ENCODE measurements at regions not wholly inside any gene's neighbourhood (a gene's known extent, or its start where the extent isn't known, plus 50 kb on each side); places are given as distances from the start of the nearest gene placed in this dataset.

DNA sequence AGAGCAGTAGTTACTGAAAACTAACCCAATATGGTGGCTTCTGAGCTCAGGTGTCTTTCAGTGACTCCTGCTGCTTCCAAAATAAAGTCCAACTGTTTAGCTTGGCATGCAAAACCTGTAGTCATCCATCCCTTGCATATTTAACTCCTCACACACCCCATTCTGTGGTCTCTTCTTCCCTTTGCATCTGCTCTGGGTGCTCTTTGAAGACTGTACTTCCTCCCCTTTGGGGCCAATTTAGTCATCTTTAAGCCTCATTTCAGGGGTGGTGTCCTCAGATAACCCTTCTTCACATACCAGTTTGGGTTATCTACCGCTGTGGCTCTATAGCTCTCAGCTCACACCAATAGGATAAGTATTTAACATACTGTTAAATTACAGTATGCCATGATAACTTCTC, 209.9 kb upstream of the DMRT1 start:
- no peak for DNase-seq

DNA sequence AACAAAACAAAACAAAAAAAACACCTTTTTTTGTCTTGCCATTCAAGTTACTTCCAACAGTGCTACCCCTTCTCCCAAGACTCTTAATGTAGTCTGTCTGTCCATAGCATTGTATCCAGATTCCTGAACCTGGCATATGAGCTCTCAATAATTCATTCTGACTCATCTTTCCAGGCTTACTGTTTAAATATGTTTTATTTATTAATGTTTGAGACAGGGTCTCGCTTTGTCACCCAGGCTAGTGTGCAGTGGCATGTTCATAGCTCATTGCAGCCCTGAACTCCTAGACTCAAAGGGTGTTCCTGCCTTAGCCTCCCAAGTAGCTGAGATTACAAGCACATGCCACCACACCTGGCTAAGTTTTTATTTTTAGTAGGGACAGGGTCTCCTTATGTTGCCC, 208.0 kb upstream of the DMRT1 start:
- no peak for DNase-seq

DNA sequence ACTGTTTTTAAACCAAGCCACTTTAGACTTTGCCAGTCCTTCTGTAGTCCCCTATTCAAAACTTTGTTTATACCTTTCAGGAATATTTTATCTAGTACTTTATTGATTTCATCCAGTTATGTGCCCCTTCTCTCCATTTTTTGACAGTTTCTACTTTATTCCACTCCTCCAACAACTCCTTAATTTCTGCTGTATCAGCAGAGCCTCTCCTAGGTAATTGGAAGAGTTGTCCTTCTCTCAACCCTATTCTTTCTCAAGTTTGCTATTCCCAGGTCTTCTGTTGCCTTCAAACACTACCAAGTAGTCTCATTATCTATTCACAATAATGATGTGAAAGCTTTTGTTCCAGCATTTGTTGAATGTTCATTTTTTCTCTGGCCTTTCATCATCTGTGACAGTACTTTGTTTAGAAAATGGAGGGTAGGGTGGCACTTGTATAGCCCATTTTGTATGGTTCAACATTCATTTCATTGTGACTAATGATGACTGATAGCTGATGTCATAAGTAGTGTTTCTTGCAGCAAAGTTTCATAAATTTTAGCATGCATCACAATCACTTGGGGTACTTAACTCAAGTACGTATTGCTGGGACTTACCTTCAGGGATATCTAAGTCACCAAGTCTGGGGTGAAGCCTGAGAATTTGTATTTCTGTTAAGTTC, 204.4 kb upstream of the DMRT1 start:
- DNase-seq = no peak

DNA sequence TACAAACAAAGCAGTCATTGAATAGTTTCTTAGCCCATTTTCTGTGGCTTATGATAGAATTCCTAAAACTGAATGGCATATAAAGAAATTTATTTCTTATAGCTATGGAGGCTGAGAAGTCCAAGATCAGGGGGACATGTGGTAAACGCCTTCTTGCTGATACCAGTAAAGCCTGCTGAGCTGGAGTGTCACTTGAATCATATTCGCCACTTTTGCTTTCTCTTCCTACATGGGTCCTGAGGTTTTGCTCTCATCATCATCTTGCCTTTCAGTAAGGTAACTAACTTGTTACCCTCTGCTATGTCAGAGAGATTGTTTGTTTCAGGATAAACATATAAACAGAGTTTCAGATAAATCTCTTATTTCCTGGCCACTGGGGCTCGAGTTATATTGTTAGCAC, 203.3 kb upstream of the DMRT1 start:
- no peak for DNase-seq

DNA sequence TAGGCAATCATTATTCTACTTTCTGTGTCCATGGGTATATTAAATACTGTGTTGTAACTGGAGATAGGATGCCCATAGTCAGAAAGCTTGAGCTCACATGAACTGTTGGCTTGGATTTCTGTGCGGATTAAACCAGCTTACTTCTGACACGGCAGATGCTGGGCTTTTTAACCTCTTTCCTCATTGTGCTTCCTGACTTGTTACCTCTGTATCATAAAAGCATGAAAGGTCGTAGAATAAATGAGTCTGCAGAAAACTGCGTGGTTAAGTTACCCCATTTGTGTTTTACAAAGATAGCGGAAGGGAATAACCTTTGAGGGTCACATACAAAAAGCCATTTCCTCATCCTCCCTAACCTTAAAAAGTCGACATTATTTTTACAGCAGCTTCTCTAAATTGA, 199.5 kb upstream of the DMRT1 start:
- no peak for DNase-seq

DNA sequence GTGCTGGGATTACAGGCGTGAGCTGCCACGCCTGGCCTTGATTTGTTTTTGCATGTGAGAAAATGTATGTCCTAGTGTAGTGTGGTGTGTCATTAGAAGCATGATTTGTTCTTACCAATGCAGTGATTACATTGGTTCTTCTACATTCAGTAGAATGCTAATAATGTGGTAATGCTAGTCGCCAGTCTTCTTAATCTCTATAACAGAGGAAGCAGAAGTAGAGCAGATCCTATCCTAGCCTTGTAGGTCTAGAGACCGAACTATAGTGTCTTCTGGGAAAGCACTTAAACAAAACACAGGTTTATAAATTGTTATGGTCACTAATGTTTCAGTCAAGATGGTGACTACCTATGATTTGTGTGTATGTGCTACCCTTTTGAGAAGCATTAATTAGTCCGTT, 197.5 kb upstream of the DMRT1 start:
- no peak for DNase-seq

DNA sequence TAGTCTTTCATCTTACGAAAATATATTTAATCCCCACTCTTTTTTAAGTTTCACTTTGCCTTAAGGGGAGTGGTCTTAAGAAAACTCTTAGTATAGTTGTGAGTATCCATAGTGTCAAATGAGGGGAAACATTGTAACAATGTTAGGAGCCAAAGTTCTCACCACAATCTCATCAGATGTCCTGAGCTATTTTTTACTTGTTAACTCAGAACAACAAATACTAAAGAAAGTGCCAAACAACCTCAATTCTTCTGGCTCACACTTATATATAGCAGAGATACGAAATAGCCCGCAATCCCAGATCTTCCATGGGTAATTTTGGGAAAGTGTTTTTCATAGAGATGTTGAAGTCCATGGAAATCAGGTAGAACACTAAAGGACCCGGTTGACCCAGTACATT, 194.0 kb upstream of the DMRT1 start:
- no peak for DNase-seq

DNA sequence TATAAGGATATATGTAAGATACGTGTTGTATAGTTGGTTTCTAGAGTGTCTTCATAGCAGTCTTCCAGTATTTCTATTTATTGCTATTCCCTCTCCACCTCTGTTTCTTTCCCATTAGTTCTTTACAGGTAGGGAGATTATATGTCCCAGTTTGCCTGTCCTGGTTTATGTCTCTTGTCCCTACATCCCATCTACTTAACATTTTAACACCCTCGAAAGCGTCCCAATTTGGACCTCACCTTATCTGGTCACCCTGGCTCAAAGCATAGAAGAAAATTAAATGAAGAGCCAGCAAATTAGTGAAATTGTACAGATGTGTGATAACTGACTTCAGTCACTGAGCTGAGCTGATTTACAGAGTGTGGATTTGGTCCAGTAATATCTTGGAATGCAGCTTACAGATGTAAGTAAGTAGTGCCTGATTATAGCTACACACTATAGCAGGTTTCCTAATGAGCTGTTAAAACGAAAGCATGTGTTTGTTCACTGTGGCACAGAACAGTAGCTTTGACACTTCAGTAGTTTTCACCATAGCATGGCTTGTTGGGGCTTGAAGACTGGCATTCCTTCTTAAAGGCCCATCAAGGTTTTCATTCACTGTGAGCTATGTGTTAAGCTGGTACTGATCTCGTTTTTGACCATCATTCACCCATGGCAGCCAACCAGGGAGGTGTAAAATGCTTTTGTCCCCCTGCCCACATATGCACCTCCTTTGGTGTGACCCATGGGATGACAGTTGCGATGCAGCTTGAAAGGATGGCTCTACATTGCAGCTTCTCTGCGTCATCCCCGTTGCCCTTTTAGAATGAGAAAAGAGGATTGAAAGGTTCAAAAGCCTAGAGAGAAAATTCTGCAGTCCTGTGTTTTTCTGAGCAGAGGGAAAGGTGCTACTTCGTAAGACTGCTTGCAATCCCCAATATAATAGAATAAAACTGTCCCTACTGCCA, 192.1 kb upstream of the DMRT1 start:
- DNase-seq = no peak

DNA sequence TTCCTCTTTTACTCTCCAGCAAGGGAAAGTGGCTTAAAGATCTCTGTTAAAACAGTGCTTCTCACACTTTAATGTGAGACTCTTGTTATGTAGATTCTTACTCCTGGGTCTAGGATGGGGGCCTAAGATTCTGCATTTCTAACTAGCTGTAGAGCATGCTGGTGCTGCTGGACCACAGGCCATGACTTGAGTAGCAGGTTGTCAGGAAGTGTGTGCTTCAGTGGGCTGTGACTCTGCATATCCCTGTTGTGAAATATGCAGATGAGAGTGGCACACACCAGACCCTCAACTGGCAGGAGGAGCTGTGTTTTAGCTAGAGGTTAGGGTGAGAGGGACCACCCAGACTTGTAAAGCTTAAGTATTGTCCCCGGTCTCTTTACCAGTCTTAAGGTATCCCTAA, 191.1 kb upstream of the DMRT1 start:
- no peak for DNase-seq

DNA sequence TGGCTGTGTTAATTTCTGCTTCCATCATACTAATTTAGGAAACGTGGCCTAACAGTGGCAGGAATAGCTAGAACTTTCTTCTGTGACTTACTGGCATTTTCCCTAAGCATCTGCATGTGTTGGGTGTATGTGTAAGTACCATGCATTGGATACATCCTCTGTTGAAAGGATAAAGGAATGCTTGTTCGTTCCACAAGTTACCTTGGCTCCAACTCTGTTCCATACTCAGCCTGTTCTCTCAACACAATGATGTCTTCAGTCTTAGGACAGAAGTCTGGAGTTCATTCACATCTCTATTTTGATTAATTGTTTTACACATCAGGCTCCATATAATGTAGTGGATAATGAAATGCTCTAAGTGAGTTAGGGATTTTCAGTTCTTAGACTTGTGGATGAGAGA, 190.1 kb upstream of the DMRT1 start:
- DNase-seq = no peak

DNA sequence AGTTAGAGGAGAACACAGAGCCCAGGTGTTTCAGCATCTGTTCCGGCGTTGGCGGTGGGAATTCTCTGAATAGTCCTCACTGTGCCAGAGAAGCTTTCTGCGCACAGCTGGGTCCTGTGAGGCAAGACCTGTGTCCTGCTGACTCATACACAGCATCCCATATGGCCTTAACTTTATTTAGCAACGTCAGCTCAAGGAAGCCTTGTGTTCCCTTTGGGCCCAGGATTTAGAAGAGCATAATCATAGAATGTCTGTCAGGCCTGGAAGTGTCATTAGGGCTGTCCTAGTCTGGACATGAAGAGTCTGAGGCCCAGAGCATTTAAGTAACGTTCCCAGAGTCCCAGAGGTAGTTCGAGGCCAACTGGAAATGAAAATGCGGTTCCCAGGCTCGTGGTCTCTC, 188.6 kb upstream of the DMRT1 start:
- DNase-seq = no peak

DNA sequence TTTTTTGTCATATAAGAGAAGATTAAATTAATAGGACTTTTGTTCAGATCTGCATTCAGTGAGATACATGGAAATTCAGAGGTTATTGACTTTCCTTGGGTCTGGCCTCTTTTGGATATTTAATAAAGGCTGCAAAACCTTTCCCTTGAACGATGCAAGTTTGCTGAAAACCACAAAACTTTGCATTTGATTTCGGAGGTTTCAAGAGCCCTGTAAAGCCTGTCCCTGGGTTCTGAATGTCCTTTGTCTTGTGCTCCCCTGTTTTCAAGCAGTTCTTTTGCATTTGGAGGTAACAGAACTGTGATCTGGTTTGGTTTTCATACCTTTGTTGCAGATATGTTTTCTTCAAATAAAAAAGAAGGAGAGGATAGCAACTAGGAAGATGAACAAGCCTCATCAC, 188.1 kb upstream of the DMRT1 start:
- DNase-seq = no peak

DNA sequence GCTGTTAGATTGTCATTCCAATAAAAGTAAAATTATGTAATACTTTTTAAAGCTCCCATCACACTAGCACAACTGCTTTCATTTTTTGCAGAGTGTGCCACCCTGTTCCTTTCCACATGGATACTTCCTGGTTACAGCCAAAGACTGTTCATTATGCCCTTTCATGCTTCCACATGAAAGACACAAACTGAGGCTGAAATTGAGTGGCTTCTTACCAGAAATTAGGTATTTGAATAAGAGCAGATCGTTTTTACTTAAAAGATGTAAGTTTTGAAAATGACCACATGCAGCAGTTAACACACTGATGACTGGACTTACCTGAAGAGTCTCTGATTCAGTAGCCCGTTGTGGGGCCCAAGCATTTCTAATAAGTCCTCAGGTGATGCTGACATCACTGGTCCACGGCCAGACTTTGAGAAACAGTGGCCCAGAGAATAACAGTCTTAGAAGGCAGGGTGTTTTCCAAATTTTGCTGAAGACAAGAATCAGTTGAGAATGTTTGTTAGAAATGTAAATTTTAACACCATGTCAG, 187.6 kb upstream of the DMRT1 start:
- DNase-seq = no peak

DNA sequence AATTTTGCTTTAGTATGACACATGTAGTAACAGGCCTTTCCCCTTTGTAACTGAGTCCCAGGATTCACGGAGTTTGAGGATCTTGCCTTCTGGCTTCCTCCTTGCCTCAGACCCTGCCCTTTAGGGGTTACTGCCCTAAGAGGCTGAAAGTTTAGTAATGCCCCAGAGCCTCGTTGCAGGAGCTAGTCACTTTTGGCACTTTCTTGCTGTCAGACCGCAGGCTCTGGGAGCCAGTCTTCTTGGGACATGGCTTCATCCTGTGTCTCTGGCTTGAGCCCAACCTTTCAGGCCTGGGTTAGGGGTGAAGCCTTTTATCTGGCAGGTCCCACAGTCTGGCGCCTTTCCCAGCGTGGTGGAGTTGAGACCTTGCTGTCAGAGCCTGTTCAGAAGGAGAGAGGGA, 185.6 kb upstream of the DMRT1 start:
- DNase-seq = no peak

DNA sequence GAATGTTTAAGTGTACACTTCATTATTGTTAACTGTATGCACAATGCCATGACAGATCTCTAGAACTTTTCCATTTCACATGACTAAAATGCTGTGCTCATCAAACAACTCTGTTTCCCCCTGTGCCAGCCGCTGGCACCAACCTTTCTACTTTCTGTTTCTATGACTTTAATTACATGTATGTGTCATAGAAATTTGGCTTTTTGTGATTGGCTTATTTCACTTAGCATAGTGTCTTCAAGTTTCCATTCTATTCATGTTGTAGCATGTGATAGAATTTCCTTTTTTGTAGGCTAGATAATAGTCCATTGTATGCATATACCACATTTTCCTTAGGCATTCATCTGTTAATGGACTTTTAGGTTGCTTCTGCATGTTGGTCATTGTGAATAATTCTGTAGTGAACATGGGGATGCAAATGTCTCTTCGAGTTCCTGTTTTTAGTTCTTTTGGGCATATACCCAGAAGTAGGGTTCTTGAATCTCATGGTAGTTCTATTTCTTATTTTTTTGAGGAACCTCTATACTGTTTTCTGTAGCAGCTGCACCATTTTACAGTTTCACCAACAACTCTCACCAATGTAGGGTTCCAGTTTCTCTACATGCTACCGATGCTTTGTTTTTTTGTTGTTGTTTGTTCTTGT, 184.4 kb upstream of the DMRT1 start:
- DNase-seq = no peak

DNA sequence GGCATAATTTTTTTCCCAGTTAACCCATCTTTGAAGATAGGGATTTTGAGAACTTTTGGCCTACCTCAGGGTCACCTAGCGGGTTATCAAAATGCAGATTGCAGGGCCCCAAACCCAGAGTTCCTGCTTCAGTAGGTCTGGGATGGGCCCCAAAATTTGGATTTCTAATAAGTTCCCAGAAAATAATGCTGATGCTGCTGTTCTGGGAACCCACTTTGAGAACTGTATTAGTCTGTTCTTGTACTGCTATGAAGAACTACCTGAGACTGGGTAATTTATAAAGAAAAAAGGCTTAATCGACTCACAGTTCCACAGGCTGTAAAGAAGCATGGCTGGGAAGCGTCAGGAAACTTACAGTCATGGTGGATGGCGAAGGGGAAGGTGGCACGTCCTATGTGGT, 182.2 kb upstream of the DMRT1 start:
- DNase-seq = no peak

DNA sequence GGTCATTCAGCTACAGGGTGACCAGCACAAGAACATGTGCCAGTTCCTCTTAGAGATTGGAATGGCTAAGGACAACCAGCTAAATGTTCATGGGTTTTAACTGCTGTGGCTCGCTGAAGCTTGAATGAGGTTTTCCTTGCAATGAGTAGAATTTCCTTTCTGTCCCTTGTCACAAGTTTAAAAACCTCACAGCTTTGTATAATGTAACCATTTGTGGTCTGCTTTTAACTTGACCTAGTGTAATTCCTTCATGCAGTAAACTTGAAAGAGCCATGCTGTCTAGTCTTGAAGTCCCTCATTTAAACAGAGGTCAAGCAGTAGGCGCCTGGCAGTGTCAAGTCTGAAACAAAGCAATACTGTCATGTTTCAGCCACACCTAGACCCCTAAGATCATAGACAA, 181.3 kb upstream of the DMRT1 start:
- no peak for DNase-seq

DNA sequence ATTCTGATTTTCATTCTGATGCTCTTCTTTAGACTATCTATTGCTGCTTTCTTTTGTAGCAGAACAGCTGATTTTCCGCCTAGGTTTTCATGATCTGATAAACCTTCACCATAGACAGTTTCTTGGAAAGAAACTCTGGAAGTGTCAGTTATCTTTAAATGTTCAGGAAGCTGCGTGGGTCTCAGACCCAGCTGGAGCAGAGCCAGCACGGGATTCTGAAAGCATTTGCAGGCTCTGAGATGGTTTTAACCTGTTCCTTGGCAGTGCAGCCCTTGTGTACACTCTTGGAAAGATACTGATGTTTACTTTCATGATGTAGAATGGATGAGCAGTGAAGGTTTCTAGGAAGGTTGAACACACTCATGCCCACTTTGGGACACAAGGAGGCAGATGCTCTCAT, 178.0 kb upstream of the DMRT1 start:
- no peak for DNase-seq

DNA sequence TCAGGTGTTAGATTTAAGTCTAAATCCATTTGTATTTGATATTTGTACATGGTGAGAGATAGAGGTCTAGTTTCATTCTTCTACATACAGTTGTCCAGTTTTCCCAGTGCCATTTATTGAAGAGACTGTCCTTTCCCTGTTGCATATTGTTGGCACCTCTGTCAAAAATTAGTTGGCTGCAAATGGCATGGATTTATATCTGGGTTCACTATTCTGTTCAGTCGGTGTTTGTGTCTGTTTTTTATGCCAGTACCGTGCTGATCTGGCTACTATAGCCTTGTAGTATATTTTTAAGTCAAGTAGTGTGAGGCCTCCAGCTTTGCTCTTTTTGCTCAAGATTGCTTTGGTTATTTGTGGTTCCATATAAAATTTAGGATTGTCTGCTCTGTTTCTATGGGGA, 176.2 kb upstream of the DMRT1 start:
- no peak for DNase-seq

DNA sequence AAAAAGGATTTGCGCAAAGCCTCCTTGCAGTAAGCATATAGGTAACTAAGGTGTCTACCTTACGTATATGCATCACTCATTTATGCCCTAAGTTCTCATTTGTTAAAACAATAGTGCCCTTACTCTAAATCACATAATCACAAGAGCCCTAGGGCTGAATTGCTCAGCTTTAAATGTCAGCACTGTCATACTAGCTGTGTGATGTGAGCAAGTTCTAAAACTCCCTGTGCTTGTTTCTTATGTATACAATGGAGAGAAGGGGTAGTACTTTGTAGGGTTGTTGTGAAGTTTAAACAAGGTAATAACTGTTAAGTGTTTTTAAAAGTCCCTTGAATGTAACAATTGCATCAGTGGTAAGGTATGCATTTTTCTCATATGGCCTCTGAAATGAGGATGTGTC, 169.5 kb upstream of the DMRT1 start:
- no peak for DNase-seq

DNA sequence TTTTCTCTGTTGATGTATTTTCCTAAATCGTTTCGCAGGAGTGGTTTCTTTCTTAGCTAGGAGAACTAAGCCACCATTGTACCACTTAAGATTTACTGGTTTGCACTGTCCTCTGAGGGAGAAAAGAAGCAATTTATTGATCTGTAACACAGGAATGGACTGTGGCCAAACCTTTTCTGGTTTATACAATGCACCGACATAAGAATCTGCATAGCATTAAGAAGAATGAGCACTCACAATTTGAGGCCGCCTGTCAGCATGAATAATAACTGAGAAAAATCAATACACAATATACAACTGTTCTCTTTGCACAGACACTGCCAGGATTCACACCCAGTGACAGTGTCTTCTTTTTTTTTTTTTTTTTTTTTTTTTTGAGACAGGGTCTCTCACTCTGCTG, 168.6 kb upstream of the DMRT1 start:
- no peak for DNase-seq

DNA sequence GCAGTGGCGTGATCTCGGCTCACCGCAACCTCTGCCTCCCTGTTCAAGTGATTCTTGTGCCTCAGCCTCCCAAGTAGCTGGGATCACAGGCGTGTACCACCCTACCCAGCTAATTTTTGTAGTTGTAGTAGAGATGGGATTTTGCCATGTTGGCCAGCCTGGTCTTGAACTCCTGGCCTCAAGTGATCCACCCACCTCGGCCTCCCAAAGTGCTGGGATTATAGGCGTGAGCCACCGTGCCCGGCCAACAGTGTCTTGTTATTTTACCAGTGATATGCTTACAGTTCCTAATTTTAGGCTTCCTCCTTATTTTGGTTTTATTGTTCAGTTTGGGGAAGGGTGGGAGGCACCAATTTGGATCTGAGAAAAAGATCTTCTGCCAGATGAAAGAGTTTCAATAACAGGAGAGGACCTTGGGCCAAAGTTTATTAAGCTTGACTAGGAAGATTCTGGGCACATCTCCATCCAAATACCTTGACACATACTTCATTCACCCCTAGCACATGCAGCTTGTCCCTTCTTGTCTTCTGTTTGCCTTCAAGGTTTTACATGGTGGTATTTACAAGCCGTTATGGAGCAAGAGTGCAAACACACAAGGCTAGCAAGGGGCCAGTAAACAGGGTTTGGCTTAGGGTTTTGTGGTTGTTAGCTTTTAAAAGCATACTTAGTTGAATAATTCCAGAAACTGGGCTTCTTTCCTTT, 168.1 kb upstream of the DMRT1 start:
- no peak for DNase-seq

DNA sequence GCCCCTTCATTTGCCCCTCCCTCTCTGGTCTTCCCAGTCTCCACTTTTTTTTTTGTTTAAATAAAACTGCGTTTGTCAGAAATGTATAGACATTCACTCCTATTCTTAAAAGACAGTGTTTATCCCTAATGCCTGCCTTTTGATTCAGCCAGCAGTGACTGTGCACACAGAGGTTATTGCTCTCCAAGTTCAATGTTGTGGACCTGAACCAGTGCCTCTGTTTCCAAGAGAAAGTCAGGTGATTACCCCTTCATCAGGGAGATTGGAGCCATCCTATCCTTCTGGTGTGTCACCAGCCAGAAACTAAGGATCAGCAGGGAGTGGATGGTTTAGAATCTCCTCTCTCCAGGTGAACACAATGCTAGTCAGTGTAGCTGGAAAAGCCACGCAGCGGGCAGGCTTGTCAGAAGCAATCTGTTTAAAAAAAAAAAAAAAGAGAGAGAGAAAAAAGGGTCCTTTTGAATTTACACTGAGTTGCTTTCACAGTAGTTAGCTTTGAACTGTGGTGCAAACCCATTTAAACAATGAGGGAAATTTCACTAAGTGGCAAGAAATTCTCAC, 167.5 kb upstream of the DMRT1 start:
- DNase-seq = no peak
